SK-N-SH (cell line): ENCODE measurements at regions not wholly inside any gene's neighbourhood (a gene's known extent, or its start where the extent isn't known, plus 50 kb on each side); places are given as distances from the start of the nearest gene placed in this dataset.

ENCODE experiments used
- CTCF ChIA-PET: fragments of 300-600, 350-600 bp; formaldehyde crosslinking; extraction: SDS; loops from one replicate; lab custom pipeline; 2021; lab: Yijun Ruan, JAX
- POLR2A ChIA-PET: fragments of 350-600 bp; sonication (Branson Sonifier 250); formaldehyde crosslinking; extraction: SDS; loops from one replicate; lab custom pipeline; 2020; ENCODE audit warnings: antibody characterized with exemption, inconsistent platforms; lab: Yijun Ruan, JAX
- DNase-seq: peaks from one replicate; pipeline ENCODE4 v3.0.0; 2012
- H2AFZ ChIP-seq: fragments of 200-600 bp; sonication (generic); 2 replicates; pipeline ENCODE4 v1.8.1; 2016; ENCODE audit warnings: antibody characterized with exemption, mild to moderate bottlenecking, low read depth
- H3F3A ChIP-seq: fragments of 200-600 bp; sonication (generic); replicated peaks from 2 replicates; pipeline ENCODE3; 2016; ENCODE audit warnings: antibody characterized with exemption, mild to moderate bottlenecking; ENCODE audit not compliant: insufficient read depth
- H3K27ac ChIP-seq, 2 experiments: fragments of 200-500 bp in 1 of 2; fragments of 200-600 bp in 1 of 2; sonication (Bioruptor generic) in 1 of 2; sonication (generic), shearing (Covaris generic) in 1 of 2; 2 replicates each; pipeline versions ENCODE4 v1.5.1 to v1.6.1; 2014 to 2016; ENCODE audit warnings: low read depth in 2 of 2, inconsistent platforms in 1 of 2, low read length in 1 of 2, mild to moderate bottlenecking in 1 of 2, mixed read lengths in 1 of 2
- H3K27me3 ChIP-seq: fragments of 200-600 bp; sonication (generic), shearing (Covaris generic); 2 replicates; pipeline ENCODE4 v1.6.1; 2016; ENCODE audit warnings: mixed run types; ENCODE audit not compliant: insufficient read depth
- H3K36me3 ChIP-seq, 2 experiments: fragments of 200-500 bp in 1 of 2; fragments of 200-600 bp in 1 of 2; sonication (Bioruptor generic) in 1 of 2; sonication (generic) in 1 of 2; replicated peaks in 1 of 2; 2 replicates each; pipeline versions ENCODE3 to v1.5.1; 2014 to 2016; ENCODE audit warnings: low read length in 1 of 2, mild to moderate bottlenecking in 1 of 2; ENCODE audit not compliant: insufficient read depth in 2 of 2, control insufficient read depth in 1 of 2
- H3K4me1 ChIP-seq, 2 experiments: fragments of 200-500 bp in 1 of 2; fragments of 200-600 bp in 1 of 2; sonication (Bioruptor generic) in 1 of 2; sonication (generic), shearing (Covaris generic) in 1 of 2; 2 replicates each; pipeline versions ENCODE4 v1.5.1 to v1.6.1; 2014 to 2016; ENCODE audit warnings: low read depth in 1 of 2, low read length in 1 of 2, mixed run types in 1 of 2; ENCODE audit not compliant: insufficient read depth in 2 of 2, control insufficient read depth in 1 of 2
- H3K4me2 ChIP-seq: fragments of 200-600 bp; sonication (generic), shearing (Covaris generic); 2 replicates; pipeline ENCODE4 v1.6.1; 2017; ENCODE audit warnings: mixed run types
- H3K4me3 ChIP-seq, 2 experiments: fragments of 200-500 bp in 1 of 2; fragments of 200-600 bp in 1 of 2; sonication (Bioruptor generic) in 1 of 2; sonication (generic), shearing (Covaris generic) in 1 of 2; 2 replicates each; pipeline versions ENCODE4 v1.5.1 to v1.8.1; 2014 to 2016; ENCODE audit warnings: low read depth in 2 of 2, inconsistent platforms in 1 of 2, low read length in 1 of 2, mild to moderate bottlenecking in 1 of 2, mixed read lengths in 1 of 2, moderate library complexity in 1 of 2
- H3K79me2 ChIP-seq: fragments of 200-600 bp; sonication (generic); 2 replicates; pipeline ENCODE4 v1.8.1; 2017; ENCODE audit warnings: mild to moderate bottlenecking; ENCODE audit not compliant: insufficient read depth
- H3K9ac ChIP-seq: fragments of 200-600 bp; sonication (generic); 2 replicates; pipeline ENCODE4 v1.6.1; 2017; ENCODE audit warnings: mixed run types
- H3K9me2 ChIP-seq: fragments of 200-600 bp; sonication (generic); 2 replicates; pipeline ENCODE4 v1.6.1; 2017; ENCODE audit warnings: mixed run types
- H3K9me3 ChIP-seq: fragments of 200-600 bp; sonication (generic); 2 replicates; pipeline ENCODE4 v1.6.1; 2017; ENCODE audit warnings: mixed run types, mild to moderate bottlenecking, moderate library complexity
- H4K20me1 ChIP-seq: fragments of 200-600 bp; sonication (generic); 2 replicates; pipeline ENCODE4 v1.6.1; 2017; ENCODE audit warnings: mild to moderate bottlenecking, mixed run types; ENCODE audit not compliant: insufficient read depth
- CTCF ChIP-seq: fragments of 200-600 bp; sonication (generic); IDR thresholded peaks from 2 replicates; pipeline ENCODE4 v1.6.1; 2017; ENCODE audit warnings: antibody characterized with exemption, mild to moderate bottlenecking, moderate library complexity
- EP300 ChIP-seq, 2 experiments: IDR thresholded peaks; 2 replicates each; pipeline versions ENCODE4 v1.4.0 to v1.6.1; 2012; ENCODE audit warnings: borderline replicate concordance in 1 of 2, low read depth in 1 of 2, low read length in 1 of 2
- FOXM1 ChIP-seq: IDR thresholded peaks from 2 replicates; pipeline ENCODE4 v1.4.0; 2012; ENCODE audit warnings: low read depth, mild to moderate bottlenecking
- GABPA ChIP-seq: IDR thresholded peaks from 2 replicates; pipeline ENCODE4 v1.4.0; 2012; ENCODE audit warnings: low read depth, mild to moderate bottlenecking
- MAX ChIP-seq: IDR thresholded peaks from 2 replicates; pipeline ENCODE4 v1.4.0; 2012; ENCODE audit warnings: low read depth
- PBX3 ChIP-seq: IDR thresholded peaks from 2 replicates; pipeline ENCODE4; 2012
- POLR2AphosphoS5 ChIP-seq: IDR thresholded peaks from 2 replicates; pipeline ENCODE4 v1.6.1; 2012; ENCODE audit warnings: low read depth, low read length
- TCF12 ChIP-seq: IDR thresholded peaks from 2 replicates; pipeline ENCODE4 v1.4.0; 2012
- TEAD4 ChIP-seq: IDR thresholded peaks from 2 replicates; pipeline ENCODE4 v1.4.0; 2012; ENCODE audit warnings: mild to moderate bottlenecking, borderline replicate concordance; ENCODE audit not compliant: insufficient read depth
- USF1 ChIP-seq: IDR thresholded peaks from 2 replicates; pipeline ENCODE4 v1.4.0; 2012; ENCODE audit warnings: low read depth, borderline replicate concordance
- USF2 ChIP-seq: fragments of 150-350 bp; IDR thresholded peaks from 2 replicates; pipeline ENCODE4 v1.6.1; 2017; ENCODE audit warnings: antibody characterized with exemption, low read length, low read depth, borderline replicate concordance
- WGBS: methylation state at CpG from one replicate; pipeline ENCODE4 v1.1.6; 2017; ENCODE audit warnings: low lambda C conversion rate; 5-methylcytosine and 5-hydroxymethylcytosine counted together

- H3F3A ChIP-seq = no peaks in the 10 kb centered on the region
- no peak for DNase-seq
- H3K79me2 ChIP-seq = no peaks in the 10 kb centered on the region
- H4K20me1 ChIP-seq = no peaks in the 10 kb centered on the region
- POLR2A ChIA-PET = no interaction called here
- H3K27ac ChIP-seq = peak overlapping the region in 1 of 2 experiments; percentile 39; a peak in 1 of 4 replicates
- H3K27me3 ChIP-seq = no peaks in the 10 kb centered on the region
- H3K9me3 ChIP-seq = no peaks in the 10 kb centered on the region
- CTCF ChIA-PET = no interaction called here
- H2AFZ ChIP-seq = peak overlapping the region; percentile 23; the same call in 1 of the 2 replicates
- no peak overlapping the region for H3K9ac ChIP-seq
- TF ChIP-seq TEAD4 = no peak
- TF ChIP-seq, all 33 proteins: peak for 0
- H3K36me3 ChIP-seq = no peaks in the 10 kb centered on the region
- H3K4me2 ChIP-seq = no peak overlapping the region
- H3K4me1 ChIP-seq = no peaks in the 10 kb centered on the region; a peak in 1 of 4 replicates
- H3K9me2 ChIP-seq = no peaks in the 10 kb centered on the region
- WGBS = 59% methylated on average over 2 of the region's 2 CpGs
- H3K4me3 ChIP-seq = no peak overlapping the region
These were observed 953.6 kb downstream of the SLC6A15 start for GRCh38 chr12:83958997-83959396.

- no peak for DNase-seq
- WGBS = 92% methylated on average over 3 of the region's 3 CpGs
- H3K4me1 ChIP-seq = no peaks in the 10 kb centered on the region; a peak in 1 of 4 replicates
- ChIA-PET POLR2A (no interaction called here), CTCF (interaction anchor here (0.7 kb wide), 1 partner anchor 1128 kb away, joined by 3 read pairs; no protein-coding TSS in a partner anchor)
- H3K4me2 ChIP-seq = no peak overlapping the region
- H3K4me3 ChIP-seq = no peak overlapping the region
- H3F3A ChIP-seq = no peaks in the 10 kb centered on the region
- no peaks in the 10 kb centered on the region for H3K36me3 ChIP-seq
- peak overlapping the region in 1 of 2 experiments; percentile 82; a peak in 1 of 4 replicates for H3K27ac ChIP-seq
- H3K79me2 ChIP-seq = no peaks in the 10 kb centered on the region
- no peaks in the 10 kb centered on the region for H3K27me3 ChIP-seq
- no peaks in the 10 kb centered on the region for H3K9me2 ChIP-seq
- no peaks in the 10 kb centered on the region for H3K9me3 ChIP-seq
- H4K20me1 ChIP-seq = no peaks in the 10 kb centered on the region
- TF ChIP-seq CTCF (0 out of 2 replicates have a peak, but pooled peaks have one; percentile 18), USF1 (no peak)
- no peak overlapping the region for H3K9ac ChIP-seq
- no peak overlapping the region; the same call in 1 of the 2 replicates for H2AFZ ChIP-seq
These were observed 957.5 kb downstream of the SLC6A15 start for GRCh38 chr12:83954956-83955601.

GRCh38 chr12:83954071-83954789, 958.4 kb downstream of the SLC6A15 start:
- H3K4me1 ChIP-seq = no peaks in the 10 kb centered on the region; a peak in 1 of 4 replicates
- TF ChIP-seq MAX (no peak), POLR2AphosphoS5 (peak; percentile 37; the same call in 1 of the 2 replicates), TEAD4 (peak; percentile 23; the same call in 1 of the 2 replicates), PBX3 (peak; percentile 25), USF2 (no peak), EP300 (IDR thresholded peaks at IDR 0.05; ENCODE audit: borderline replicate concordance in 1 of 2, low read depth in 1 of 2, low read length in 1 of 2) (peak in 1 of 2 experiments; percentile 75; a peak in 2 of 4 replicates), TCF12 (peak; percentile 82), FOXM1 (peak; percentile 29; the same call in 1 of the 2 replicates), GABPA (no peak)
- TF ChIP-seq, all 33 proteins: peak for 6
- H3K4me3 ChIP-seq = no peak overlapping the region
- 38% methylated on average over 2 of the region's 2 CpGs for WGBS
- H3F3A ChIP-seq = no peaks in the 10 kb centered on the region
- H3K79me2 ChIP-seq = no peaks in the 10 kb centered on the region
- H3K27me3 ChIP-seq = no peaks in the 10 kb centered on the region
- DNase-seq = no peak
- H4K20me1 ChIP-seq = no peaks in the 10 kb centered on the region
- POLR2A ChIA-PET = no interaction called here
- no peaks in the 10 kb centered on the region for H3K9me3 ChIP-seq
- H3K9ac ChIP-seq = no peak overlapping the region
- H2AFZ ChIP-seq = peak overlapping the region; percentile 50
- CTCF ChIA-PET = interaction anchor here (0.7 kb wide), 1 partner anchor 1127 kb away, joined by 3 read pairs; no protein-coding TSS in a partner anchor
- H3K9me2 ChIP-seq = no peaks in the 10 kb centered on the region
- H3K36me3 ChIP-seq = no peaks in the 10 kb centered on the region
- H3K4me2 ChIP-seq = no peak overlapping the region
- peak overlapping the region in 1 of 2 experiments; percentile 82; a peak in 1 of 4 replicates for H3K27ac ChIP-seq
